K562 (cell line): ENCODE measurements at regions not wholly inside any gene's neighbourhood (a gene's known extent, or its start where the extent isn't known, plus 50 kb on each side); places are given as distances from the start of the nearest gene placed in this dataset.
"Not testable (repeated sequence)": the region's sequence is repeated elsewhere in the genome, so short reads cannot be mapped to it uniquely, and the experiment has no call there.

Experiments used
- ATAC-seq: fragments of 200-7000 bp; cut with Tn5 transposase; 3 replicates; pipeline ENCODE4 v1.9.1; 2020; ENCODE audit warnings: moderate library complexity
- BruUV-seq: library from RNA; stranded (reverse); fragments of 400-500 nt; replicated peaks from 2 replicates; lab custom pipeline; 2021; lab: Mats Ljungman, UMichigan
- CTCF ChIA-PET: fragments of 300-600 bp; formaldehyde crosslinking; extraction: SDS; loops from one replicate; lab custom pipeline; 2021; ENCODE audit warnings: low intra/inter-chr PET ratio; lab: Yijun Ruan, JAX
- POLR2A ChIA-PET: fragments of 300-600, 350-650 bp; sonication (Branson Sonifier 250); formaldehyde crosslinking; extraction: SDS; loops from one replicate; lab custom pipeline; 2021; ENCODE audit warnings: antibody characterized with exemption, inconsistent platforms; lab: Yijun Ruan, JAX
- DNase-seq, 4 experiments: peaks; one replicate each; pipeline versions ENCODE4 v3.0.0 to v3.0.0-alpha.2; 2011 to 2018; ENCODE audit warnings: low spot score in 3 of 4, mixed read lengths in 3 of 4; ENCODE audit errors: extremely low read depth in 1 of 4
- FAIRE-seq: peaks from 2 replicates; lab custom pipeline; 2011; peaks lifted over from hg19 to GRCh38; lab: Jason Lieb, UNC
- H2AFZ ChIP-seq: 2 replicates; pipeline ENCODE4 v1.6.0; 2011; ENCODE audit warnings: low read depth, low read length, control low read depth, inconsistent platforms
- H3K27ac ChIP-seq: fragments of 200-600 bp; 3 replicates; pipeline ENCODE4 v1.8.0; 2011; ENCODE audit warnings: low read depth, mild to moderate bottlenecking, control low read depth, inconsistent platforms, low read length, moderate library complexity, mixed read lengths; ENCODE audit errors: extremely low read depth
- H3K27me3 ChIP-seq, 2 experiments: fragments of 300-600 bp in 1 of 2; 2 replicates in 1 of 2; 3 replicates in 1 of 2; pipeline versions ENCODE4 v1.6.0 to v1.8.0; 2011; ENCODE audit warnings: inconsistent platforms in 2 of 2, low read length in 2 of 2, mild to moderate bottlenecking in 1 of 2, mixed read lengths in 1 of 2, moderate library complexity in 1 of 2; ENCODE audit not compliant: control insufficient read depth in 2 of 2, insufficient read depth in 2 of 2
- H3K36me3 ChIP-seq: fragments of 300-600 bp; 3 replicates; pipeline ENCODE4 v1.8.0; 2011; ENCODE audit warnings: mild to moderate bottlenecking, low read length, inconsistent platforms; ENCODE audit not compliant: control insufficient read depth, insufficient read depth
- H3K4me1 ChIP-seq, 2 experiments: fragments of 200-600 bp in 1 of 2; replicated peaks in 1 of 2; 2 replicates in 1 of 2; 3 replicates in 1 of 2; pipeline versions ENCODE4 v1.5.1 to v1.8.0; 2011; ENCODE audit warnings: inconsistent platforms in 2 of 2, low read length in 2 of 2, mild to moderate bottlenecking in 1 of 2, mixed read lengths in 1 of 2, moderate library complexity in 1 of 2; ENCODE audit not compliant: control insufficient read depth in 2 of 2, insufficient read depth in 2 of 2
- H3K4me2 ChIP-seq: 2 replicates; pipeline ENCODE4 v1.6.1; 2011; ENCODE audit warnings: low read length, control low read depth, inconsistent platforms, mixed read lengths; ENCODE audit not compliant: insufficient read depth
- H3K4me3 ChIP-seq: fragments of 200-600 bp; sonication (generic), shearing (Covaris generic); 2 replicates; pipeline ENCODE4 v1.5.1; 2016; ENCODE audit warnings: control low read depth, inconsistent platforms
- H3K79me2 ChIP-seq: fragments of 200-600 bp; 3 replicates; pipeline ENCODE4 v1.8.0; 2011; ENCODE audit warnings: low read length, inconsistent platforms; ENCODE audit not compliant: control insufficient read depth, insufficient read depth
- H3K9ac ChIP-seq, 2 experiments: 2 replicates each; pipeline versions ENCODE4 v1.6.0 to v1.6.1; 2011; ENCODE audit warnings: low read depth in 2 of 2, low read length in 2 of 2, control low read depth in 1 of 2, inconsistent platforms in 1 of 2, mild to moderate bottlenecking in 1 of 2, mixed read lengths in 1 of 2; ENCODE audit not compliant: insufficient read depth in 1 of 2
- H3K9me1 ChIP-seq: one replicate; pipeline ENCODE4 v1.6.0; 2011; ENCODE audit warnings: inconsistent platforms, mild to moderate bottlenecking, low read length, moderate library complexity; ENCODE audit not compliant: control insufficient read depth, insufficient read depth
- H3K9me3 ChIP-seq: replicated peaks from 2 replicates; pipeline ENCODE4 v1.5.1; 2011; ENCODE audit warnings: low read depth, low read length, inconsistent platforms; ENCODE audit not compliant: control insufficient read depth, insufficient read depth
- H4K20me1 ChIP-seq: replicated peaks from 2 replicates; pipeline ENCODE4 v1.6.1; 2011; ENCODE audit warnings: low read length, inconsistent platforms, mixed read lengths; ENCODE audit not compliant: control insufficient read depth, insufficient read depth
- WGBS: fragments of 100-300 bp; shearing (Covaris generic); methylation state at CpG from one replicate; pipeline ENCODE4 v1.1.6; 2016; ENCODE audit warnings: low coverage, mixed read lengths; ENCODE audit not compliant: insufficient coverage; ENCODE audit errors: missing lambda C conversion rate; 5-methylcytosine and 5-hydroxymethylcytosine counted together
- in situ Hi-C: fragments of 300-500 bp; cut with MboI; formaldehyde crosslinking; loops from 4 replicates; pipeline ENCODE4 v1.15.0; 2018; ENCODE audit warnings: inconsistent platforms, mixed read lengths
- intact Hi-C: fragments of 100-400 bp; cut with micrococcal nuclease; formaldehyde crosslinking; loops from 2 replicates; pipeline ENCODE4 v1.14.2; 2022

- H3K9me3 ChIP-seq, H3K4me2 ChIP-seq, ATAC-seq, DNase-seq, FAIRE-seq, H2AFZ ChIP-seq, BruUV-seq, H3K4me3 ChIP-seq, H3K9ac ChIP-seq, in situ Hi-C loops, H3K36me3 ChIP-seq, CTCF ChIA-PET, intact Hi-C loops, H3K27ac ChIP-seq, H3K4me1 ChIP-seq, H4K20me1 ChIP-seq, H3K9me1 ChIP-seq, H3K79me2 ChIP-seq: not testable (repeated sequence)
- peaks cover 0 to 10% of the 10 kb centered on the region in 2 experiments; a peak in 1 of 5 replicates for H3K27me3 ChIP-seq
- POLR2A ChIA-PET: interaction anchor here (1.2 kb wide), 1 partner anchor 1905 kb away, joined by 3 read pairs; no protein-coding TSS in a partner anchor
- 3% methylated on average over 4 of the region's 4 CpGs for WGBS
Observed at GRCh38 chr15:22252047-22252446, 171.7 kb downstream of the OR4M2 start.

GRCh38 chr15:22252521-22252920 lies 172.2 kb downstream of the OR4M2 start:
- H3K9ac ChIP-seq, H3K9me3 ChIP-seq, H2AFZ ChIP-seq, H3K36me3 ChIP-seq, in situ Hi-C loops, H4K20me1 ChIP-seq, DNase-seq, CTCF ChIA-PET, H3K4me2 ChIP-seq, H3K79me2 ChIP-seq, FAIRE-seq, intact Hi-C loops, ATAC-seq, H3K27ac ChIP-seq, H3K4me1 ChIP-seq, H3K4me3 ChIP-seq, H3K9me1 ChIP-seq, BruUV-seq: not testable (repeated sequence)
- H3K27me3 ChIP-seq: peaks cover 0 to 10% of the 10 kb centered on the region in 2 experiments; a peak in 1 of 5 replicates
- under 1% methylated on average over 7 of the region's 7 CpGs for WGBS
- POLR2A ChIA-PET: interaction anchor here (1.2 kb wide), 1 partner anchor 1905 kb away, joined by 3 read pairs; no protein-coding TSS in a partner anchor

GRCh38 chr15:22253002-22253675 lies 172.8 kb downstream of the OR4M2 start:
- H3K9me1 ChIP-seq, ATAC-seq, FAIRE-seq, H3K4me3 ChIP-seq, BruUV-seq, H3K36me3 ChIP-seq, intact Hi-C loops, H3K79me2 ChIP-seq, in situ Hi-C loops, DNase-seq, H3K9ac ChIP-seq, CTCF ChIA-PET, POLR2A ChIA-PET, H4K20me1 ChIP-seq, H3K4me1 ChIP-seq, H2AFZ ChIP-seq, H3K4me2 ChIP-seq, H3K9me3 ChIP-seq, H3K27ac ChIP-seq: not testable (repeated sequence)
- H3K27me3 ChIP-seq: peaks cover 0 to 10% of the 10 kb centered on the region in 2 experiments; a peak in 1 of 5 replicates
- 1% methylated on average over 14 of the region's 14 CpGs for WGBS
